ENCODE measurements at regions not wholly inside any gene's neighbourhood (a gene's known extent, or its start where the extent isn't known, plus 50 kb on each side); places are given as distances from the start of the nearest gene placed in this dataset.

- no peak for TF ChIP-seq ZNF274 (IDR thresholded peaks at IDR 0.05; ENCODE audit: low read depth, low read length)
- TF ChIP-seq EZH2 (IDR thresholded peaks at IDR 0.05), result no peak
These were observed 694.6 kb downstream of the DNAH5 start for GRCh38 chr5:13249854-13250253.

Data from HCT116 (cell line).